H1 (cell line): ENCODE measurements at regions not wholly inside any gene's neighbourhood (a gene's known extent, or its start where the extent isn't known, plus 50 kb on each side); places are given as distances from the start of the nearest gene placed in this dataset.

Experiments used
- ASH2L ChIP-seq: fragments of 200-600, 300-600 bp; sonication (generic); IDR thresholded peaks from one replicate; pipeline ENCODE4 v1.7.1; 2017; ENCODE audit warnings: low read length
- CHD7 ChIP-seq: fragments of 300-600 bp; sonication (generic); IDR thresholded peaks from 2 replicates; pipeline ENCODE4 v1.7.1; 2012; ENCODE audit warnings: low read length, moderate library complexity, mild to moderate bottlenecking, inconsistent platforms; ENCODE audit not compliant: insufficient replicate concordance
- CREB1 ChIP-seq: IDR thresholded peaks from 2 replicates; pipeline ENCODE4 v1.6.1; 2012; ENCODE audit warnings: inconsistent platforms
- E2F6 ChIP-seq: IDR thresholded peaks from 2 replicates; pipeline ENCODE4 v1.6.1; 2012; ENCODE audit warnings: inconsistent platforms
- JUN ChIP-seq: IDR thresholded peaks from 2 replicates; pipeline ENCODE4 v1.6.1; 2011; ENCODE audit warnings: low read depth, mild to moderate bottlenecking, improper control_type of control experiment, low read length
- JUND ChIP-seq: IDR thresholded peaks from 2 replicates; pipeline ENCODE4 v1.6.1; 2011; ENCODE audit warnings: mild to moderate bottlenecking, improper control_type of control experiment, low read length
- KDM1A ChIP-seq: fragments of 200-600, 300-600 bp; sonication (generic); IDR thresholded peaks from 2 replicates; pipeline ENCODE4 v1.7.1; 2016; ENCODE audit warnings: mild to moderate bottlenecking, low read length, borderline replicate concordance
- POLR2AphosphoS5 ChIP-seq: IDR thresholded peaks from 2 replicates; pipeline ENCODE4 v1.6.1; 2011; ENCODE audit warnings: low read depth, low read length
- RNF2 ChIP-seq: fragments of 200-900, 300-1000 bp; sonication (generic); IDR thresholded peaks from 2 replicates; pipeline ENCODE4 v1.7.1; 2016; ENCODE audit warnings: borderline replicate concordance, low read depth, mild to moderate bottlenecking, antibody characterized with exemption, low read length; ENCODE audit not compliant: poor library complexity, severe bottlenecking; ENCODE audit errors: missing control alignments
- SAP30 ChIP-seq: fragments of 300-600 bp; sonication (generic); IDR thresholded peaks from 2 replicates; pipeline ENCODE4 v1.7.1; 2012; ENCODE audit warnings: low read length, moderate library complexity, mild to moderate bottlenecking, inconsistent platforms; ENCODE audit not compliant: insufficient read depth, insufficient replicate concordance
- SIX5 ChIP-seq: IDR thresholded peaks from 2 replicates; pipeline ENCODE4 v1.6.1; 2011; ENCODE audit warnings: mild to moderate bottlenecking, low read depth, low read length
- TCF12 ChIP-seq: IDR thresholded peaks from 2 replicates; pipeline ENCODE4 v1.6.1; 2011; ENCODE audit warnings: low read depth, mild to moderate bottlenecking, low read length

- TF ChIP-seq CHD7, result no peak
- no peak for TF ChIP-seq CREB1
- TF ChIP-seq SIX5, result no peak
- TF ChIP-seq KDM1A, result no peak
- no peak for TF ChIP-seq JUN
- no peak for TF ChIP-seq SAP30
- no peak for TF ChIP-seq RNF2
- TF ChIP-seq ASH2L, result no peak
- no peak for TF ChIP-seq JUND
- TF ChIP-seq E2F6, result no peak
- no peak for TF ChIP-seq TCF12
- TF ChIP-seq POLR2AphosphoS5, result no peak
These were observed 356.3 kb downstream of the ZEB2 start (continued) for GRCh38 chr2:144163592-144163991.
